Sigmoid colon (tissue), 4 donors: ENCODE measurements at regions not wholly inside any gene's neighbourhood (a gene's known extent, or its start where the extent isn't known, plus 50 kb on each side); places are given as distances from the start of the nearest gene placed in this dataset.

ENCODE experiments used
- POLR2A ChIP-seq, 2 donors: fragments of 450-650 bp; IDR thresholded peaks; one replicate each; pipeline ENCODE4 v1.6.1; 2016; ENCODE audit warnings: antibody characterized with exemption in 2 of 2, mild to moderate bottlenecking in 2 of 2, moderate library complexity in 2 of 2
- POLR2AphosphoS5 ChIP-seq, 4 donors: sonication (generic); formaldehyde crosslinking; IDR thresholded peaks; one replicate each; pipeline ENCODE4 v1.6.1; 2017; ENCODE audit warnings: antibody characterized with exemption in 4 of 4
- TF ChIP-seq, protein P1 (sequence below), 4 experiments: fragments of 450-650 bp in 3 of 4; fragments of 200-600 bp in 1 of 4; IDR thresholded peaks; one replicate each; pipeline ENCODE4 v1.5.1; 2016 to 2019; ENCODE audit warnings: antibody characterized with exemption in 4 of 4, mild to moderate bottlenecking in 3 of 4, moderate library complexity in 2 of 4

DNA sequence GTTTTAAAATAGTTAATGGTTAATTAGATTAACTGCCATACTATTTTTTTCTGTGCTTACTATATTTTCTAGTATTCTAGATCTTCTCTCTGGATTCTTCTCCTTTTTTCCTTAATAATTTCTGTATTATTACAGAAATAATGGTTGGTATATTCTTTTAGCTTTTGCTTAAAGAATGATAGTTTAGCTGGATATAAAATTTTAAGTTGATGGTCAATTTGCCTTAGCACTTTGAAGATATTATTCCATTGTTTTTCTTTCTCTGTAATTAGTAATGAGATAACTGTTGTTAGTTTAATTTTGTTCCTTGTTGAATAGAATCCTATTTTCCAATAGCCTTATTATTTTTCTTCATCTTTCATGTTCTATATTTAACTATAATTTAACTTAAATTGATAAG, 99.9 kb upstream of the NCAM1 start:
- TF ChIP-seq, protein P1, sequence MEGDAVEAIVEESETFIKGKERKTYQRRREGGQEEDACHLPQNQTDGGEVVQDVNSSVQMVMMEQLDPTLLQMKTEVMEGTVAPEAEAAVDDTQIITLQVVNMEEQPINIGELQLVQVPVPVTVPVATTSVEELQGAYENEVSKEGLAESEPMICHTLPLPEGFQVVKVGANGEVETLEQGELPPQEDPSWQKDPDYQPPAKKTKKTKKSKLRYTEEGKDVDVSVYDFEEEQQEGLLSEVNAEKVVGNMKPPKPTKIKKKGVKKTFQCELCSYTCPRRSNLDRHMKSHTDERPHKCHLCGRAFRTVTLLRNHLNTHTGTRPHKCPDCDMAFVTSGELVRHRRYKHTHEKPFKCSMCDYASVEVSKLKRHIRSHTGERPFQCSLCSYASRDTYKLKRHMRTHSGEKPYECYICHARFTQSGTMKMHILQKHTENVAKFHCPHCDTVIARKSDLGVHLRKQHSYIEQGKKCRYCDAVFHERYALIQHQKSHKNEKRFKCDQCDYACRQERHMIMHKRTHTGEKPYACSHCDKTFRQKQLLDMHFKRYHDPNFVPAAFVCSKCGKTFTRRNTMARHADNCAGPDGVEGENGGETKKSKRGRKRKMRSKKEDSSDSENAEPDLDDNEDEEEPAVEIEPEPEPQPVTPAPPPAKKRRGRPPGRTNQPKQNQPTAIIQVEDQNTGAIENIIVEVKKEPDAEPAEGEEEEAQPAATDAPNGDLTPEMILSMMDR (IDR thresholded peaks at IDR 0.05), result no peak
- no peak for TF ChIP-seq POLR2A (IDR thresholded peaks at IDR 0.05)
- TF ChIP-seq POLR2AphosphoS5 (IDR thresholded peaks at IDR 0.05), result no peak
